Kidney (tissue), 13 donors: ENCODE measurements at regions not wholly inside any gene's neighbourhood (a gene's known extent, or its start where the extent isn't known, plus 50 kb on each side); places are given as distances from the start of the nearest gene placed in this dataset.

Source experiments
- DNase-seq, 5 donors: peaks; one replicate each; pipeline ENCODE4 v3.0.0-alpha.2; 2013 to 2020
- FAIRE-seq: peaks from 2 replicates; lab custom pipeline; 2012; peaks lifted over from hg19 to GRCh38; lab: Jason Lieb, UNC
- H3K27ac ChIP-seq, 2 donors: one replicate each; pipeline ENCODE4 v1.7.0; 2013; ENCODE audit warnings: low read depth in 2 of 2, low read length in 2 of 2, inconsistent platforms in 1 of 2
- H3K27me3 ChIP-seq: one replicate; pipeline ENCODE4 v1.7.1; 2013; ENCODE audit warnings: low read length, inconsistent platforms; ENCODE audit not compliant: control insufficient read depth, insufficient read depth
- H3K36me3 ChIP-seq, 3 donors: one replicate each; pipeline versions ENCODE4 v1.7.0 to v1.7.1; 2013; ENCODE audit warnings: low read length in 3 of 3, control low read depth in 1 of 3, inconsistent platforms in 1 of 3; ENCODE audit not compliant: insufficient read depth in 3 of 3, control insufficient read depth in 2 of 3
- H3K4me1 ChIP-seq, 3 donors: one replicate each; pipeline versions ENCODE4 v1.7.0 to v1.7.1; 2013; ENCODE audit warnings: low read length in 3 of 3, inconsistent platforms in 1 of 3, low read depth in 1 of 3; ENCODE audit not compliant: control insufficient read depth in 2 of 3, insufficient read depth in 2 of 3
- H3K4me3 ChIP-seq, 3 donors: one replicate each; pipeline versions ENCODE4 v1.7.0 to v1.8.1; 2013; ENCODE audit warnings: low read length in 3 of 3, control low read depth in 1 of 3, inconsistent platforms in 1 of 3
- H3K9ac ChIP-seq, 3 donors: one replicate each; pipeline versions ENCODE4 v1.7.0 to v1.7.1; 2013; ENCODE audit warnings: low read length in 3 of 3, control low read depth in 1 of 3, inconsistent platforms in 1 of 3
- H3K9me3 ChIP-seq, 3 donors: one replicate each; pipeline versions ENCODE4 v1.7.0 to v1.7.1; 2013; ENCODE audit warnings: low read length in 3 of 3, control low read depth in 1 of 3, inconsistent platforms in 1 of 3; ENCODE audit not compliant: control insufficient read depth in 2 of 3, insufficient read depth in 1 of 3
- CTCF ChIP-seq: IDR thresholded peaks from 3 replicates; pipeline ENCODE4 v1.5.1; 2012; ENCODE audit warnings: mild to moderate bottlenecking, moderate library complexity, borderline replicate concordance; ENCODE audit not compliant: insufficient read depth; ENCODE audit errors: extremely low read depth
- intact Hi-C: fragments of 100-400 bp; cut with DNase I; formaldehyde crosslinking; loops from one replicate; pipeline ENCODE4 v1.11.1; 2022
- donor health status: control.
- donor health status: control.
- donor health status: control.
- donor health status: control.
- donor health status: control.
- donor health status: DM: yes; HTN: yes; CAD: no.
- donor health status: Normal renal cell carcinoma (clear cell type).

GRCh38 chr13:85592211-85592610 lies 207.0 kb downstream of the SLITRK6 start:
- Histone ChIP-seq H3K27ac (no peak overlapping the region), H3K4me1 (no peaks in the 10 kb centered on the region), H3K36me3 (no peaks in the 10 kb centered on the region), H3K27me3 (no peaks in the 10 kb centered on the region), H3K4me3 (no peak overlapping the region), H3K9ac (no peak overlapping the region), H3K9me3 (no peaks in the 10 kb centered on the region)
- no peak for FAIRE-seq
- DNase-seq: no peak
- intact Hi-C loops: no loop called here
- no peak for TF ChIP-seq CTCF

- no peaks in the 10 kb centered on the region for H3K9me3 ChIP-seq
- H3K27me3 ChIP-seq: no peaks in the 10 kb centered on the region
- H3K4me1 ChIP-seq: no peaks in the 10 kb centered on the region
- H3K9ac ChIP-seq: no peak overlapping the region
- intact Hi-C loops: no loop called here
- FAIRE-seq: no peak
- no peak for TF ChIP-seq CTCF
- H3K36me3 ChIP-seq: no peaks in the 10 kb centered on the region
- no peak overlapping the region for H3K27ac ChIP-seq
- H3K4me3 ChIP-seq: no peak overlapping the region
- no peak for DNase-seq
Measured at GRCh38 chr13:85590231-85590931, 208.8 kb downstream of the SLITRK6 start.

GRCh38 chr13:85589021-85589420 lies 210.2 kb downstream of the SLITRK6 start:
- no peak overlapping the region for H3K4me3 ChIP-seq
- no peaks in the 10 kb centered on the region for H3K9me3 ChIP-seq
- H3K36me3 ChIP-seq: no peaks in the 10 kb centered on the region
- H3K27ac ChIP-seq: no peak overlapping the region
- H3K4me1 ChIP-seq: no peaks in the 10 kb centered on the region
- no peak for FAIRE-seq
- no peaks in the 10 kb centered on the region for H3K27me3 ChIP-seq
- H3K9ac ChIP-seq: no peak overlapping the region
- no peak for DNase-seq
- intact Hi-C loops: no loop called here
- no peak for TF ChIP-seq CTCF

GRCh38 chr13:85588359-85588758 lies 210.9 kb downstream of the SLITRK6 start:
- TF ChIP-seq CTCF: no peak
- H3K36me3 ChIP-seq: no peaks in the 10 kb centered on the region
- H3K9ac ChIP-seq: no peak overlapping the region
- no peaks in the 10 kb centered on the region for H3K4me1 ChIP-seq
- intact Hi-C loops: no loop called here
- no peak for FAIRE-seq
- H3K27me3 ChIP-seq: no peaks in the 10 kb centered on the region
- DNase-seq: no peak
- H3K4me3 ChIP-seq: no peak overlapping the region
- no peaks in the 10 kb centered on the region for H3K9me3 ChIP-seq
- H3K27ac ChIP-seq: no peak overlapping the region
